OCI-LY7 (cell line): ENCODE measurements at regions not wholly inside any gene's neighbourhood (a gene's known extent, or its start where the extent isn't known, plus 50 kb on each side); places are given as distances from the start of the nearest gene placed in this dataset.

Source experiments
- BruUV-seq: library from RNA; stranded (reverse); fragments of 400-500 nt; replicated peaks from 2 replicates; lab custom pipeline; 2021; lab: Mats Ljungman, UMichigan
- CTCF ChIA-PET: fragments of 300-600 bp; sonication (Branson Sonifier 250); formaldehyde crosslinking; loops from one replicate; lab custom pipeline; 2022; ENCODE audit warnings: antibody characterized with exemption; ENCODE audit not compliant: unreplicated experiment; lab: Charles Lee
- POLR2A ChIA-PET: fragments of 300-600 bp; sonication (Branson Sonifier 250); formaldehyde crosslinking; loops from one replicate; lab custom pipeline; 2022; ENCODE audit warnings: antibody characterized with exemption; lab: Charles Lee
- DNase-seq: peaks from one replicate; pipeline ENCODE4 v3.0.0-alpha.2; 2015; ENCODE audit warnings: low spot score
- H2AFZ ChIP-seq: fragments of 200-600 bp; sonication (generic), shearing (Covaris generic); 2 replicates; pipeline ENCODE4 v1.6.1; 2014; ENCODE audit warnings: mild to moderate bottlenecking, antibody characterized with exemption, low read length, moderate library complexity
- H3K27ac ChIP-seq: fragments of 200-600 bp; sonication (generic); 2 replicates; pipeline ENCODE4 v1.5.1; 2014; ENCODE audit warnings: mixed run types, low read depth, mild to moderate bottlenecking, moderate library complexity, low read length, inconsistent platforms; ENCODE audit not compliant: poor library complexity, severe bottlenecking
- H3K36me3 ChIP-seq: fragments of 200-600 bp; sonication (generic); 2 replicates; pipeline ENCODE4 v1.6.1; 2014; ENCODE audit warnings: mild to moderate bottlenecking, antibody characterized with exemption, low read length, moderate library complexity, mixed read lengths; ENCODE audit not compliant: insufficient read depth
- H3K4me1 ChIP-seq: fragments of 200-600 bp; sonication (generic); 2 replicates; pipeline ENCODE4 v1.5.1; 2014; ENCODE audit warnings: mild to moderate bottlenecking, low read length; ENCODE audit not compliant: insufficient read depth, poor library complexity, severe bottlenecking
- H3K4me2 ChIP-seq: fragments of 200-600 bp; sonication (generic); 2 replicates; pipeline ENCODE4 v1.6.1; 2014; ENCODE audit warnings: mild to moderate bottlenecking, low read length
- H3K4me3 ChIP-seq: fragments of 200-600 bp; sonication (generic); 2 replicates; pipeline ENCODE4 v1.5.1; 2014; ENCODE audit warnings: mild to moderate bottlenecking, low read depth, low read length; ENCODE audit not compliant: poor library complexity, severe bottlenecking
- H3K79me2 ChIP-seq: fragments of 200-600 bp; sonication (generic); 2 replicates; pipeline ENCODE4 v1.6.1; 2016; ENCODE audit warnings: low read depth, mild to moderate bottlenecking, low read length, moderate library complexity, mixed read lengths; ENCODE audit not compliant: insufficient read depth
- H3K9me2 ChIP-seq: fragments of 200-600 bp; sonication (generic); 2 replicates; pipeline ENCODE4 v1.6.1; 2016; ENCODE audit warnings: mild to moderate bottlenecking, low read length, mixed read lengths; ENCODE audit not compliant: insufficient read depth
- H3K9me3 ChIP-seq: fragments of 200-600 bp; sonication (generic); 2 replicates; pipeline ENCODE4 v1.6.1; 2014; ENCODE audit warnings: mild to moderate bottlenecking, mixed run types, low read length, mixed read lengths
- H4K20me1 ChIP-seq: fragments of 200-600 bp; sonication (generic); 2 replicates; pipeline ENCODE4 v1.6.1; 2014; ENCODE audit warnings: mild to moderate bottlenecking, antibody characterized with exemption, low read length, moderate library complexity, mixed read lengths; ENCODE audit not compliant: insufficient read depth
- EZH2phosphoT487 ChIP-seq: fragments of 200-600 bp; sonication (generic); IDR thresholded peaks from 2 replicates; pipeline ENCODE4 v1.6.1; 2018; ENCODE audit warnings: low read depth, borderline replicate concordance, mild to moderate bottlenecking, mixed run types, antibody characterized with exemption, low read length, moderate library complexity, mixed read lengths
- intact Hi-C: fragments of 100-400 bp; cut with micrococcal nuclease; formaldehyde crosslinking; loops from one replicate; pipeline ENCODE4 v1.10.0; 2022; ENCODE audit not compliant: unreplicated experiment
- TF ChIP-seq, protein P1 (sequence below): fragments of 200-600 bp; sonication (generic); conservative IDR thresholded peaks from 2 replicates; pipeline ENCODE4 v1.5.1; 2014; ENCODE audit warnings: mild to moderate bottlenecking, antibody characterized with exemption, low read length, moderate library complexity, mixed read lengths

- no peak for TF ChIP-seq EZH2phosphoT487
- TF ChIP-seq, protein P1, sequence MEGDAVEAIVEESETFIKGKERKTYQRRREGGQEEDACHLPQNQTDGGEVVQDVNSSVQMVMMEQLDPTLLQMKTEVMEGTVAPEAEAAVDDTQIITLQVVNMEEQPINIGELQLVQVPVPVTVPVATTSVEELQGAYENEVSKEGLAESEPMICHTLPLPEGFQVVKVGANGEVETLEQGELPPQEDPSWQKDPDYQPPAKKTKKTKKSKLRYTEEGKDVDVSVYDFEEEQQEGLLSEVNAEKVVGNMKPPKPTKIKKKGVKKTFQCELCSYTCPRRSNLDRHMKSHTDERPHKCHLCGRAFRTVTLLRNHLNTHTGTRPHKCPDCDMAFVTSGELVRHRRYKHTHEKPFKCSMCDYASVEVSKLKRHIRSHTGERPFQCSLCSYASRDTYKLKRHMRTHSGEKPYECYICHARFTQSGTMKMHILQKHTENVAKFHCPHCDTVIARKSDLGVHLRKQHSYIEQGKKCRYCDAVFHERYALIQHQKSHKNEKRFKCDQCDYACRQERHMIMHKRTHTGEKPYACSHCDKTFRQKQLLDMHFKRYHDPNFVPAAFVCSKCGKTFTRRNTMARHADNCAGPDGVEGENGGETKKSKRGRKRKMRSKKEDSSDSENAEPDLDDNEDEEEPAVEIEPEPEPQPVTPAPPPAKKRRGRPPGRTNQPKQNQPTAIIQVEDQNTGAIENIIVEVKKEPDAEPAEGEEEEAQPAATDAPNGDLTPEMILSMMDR, result no peak
- H3K4me3 ChIP-seq, result no peak overlapping the region
- no peaks in the 10 kb centered on the region for H3K36me3 ChIP-seq
- H3K9me3 ChIP-seq, result no peaks in the 10 kb centered on the region
- no peaks in the 10 kb centered on the region for H3K79me2 ChIP-seq
- intact Hi-C loops, result no loop called here
- no TSS peak for BruUV-seq
- CTCF ChIA-PET, result no interaction called here
- no peaks in the 10 kb centered on the region for H3K9me2 ChIP-seq
- POLR2A ChIA-PET, result interaction anchor here (1.3 to 1.4 kb wide), 2 partner anchors 12 to 26 kb away, joined by 3 read pairs; no protein-coding TSS in a partner anchor
- no peaks in the 10 kb centered on the region for H3K4me1 ChIP-seq
- H3K4me2 ChIP-seq, result no peak overlapping the region
- H3K27ac ChIP-seq, result no peak overlapping the region
- no peak overlapping the region for H2AFZ ChIP-seq
- no peak for DNase-seq
- H4K20me1 ChIP-seq, result no peaks in the 10 kb centered on the region
Observed at GRCh38 chr1:58939666-58940370, 156.0 kb upstream of the JUN start.

- H3K79me2 ChIP-seq, result no peaks in the 10 kb centered on the region
- BruUV-seq, result no TSS peak
- peak overlapping the region; percentile 32; the same call in 1 of the 2 replicates for H2AFZ ChIP-seq
- no peaks in the 10 kb centered on the region for H3K9me3 ChIP-seq
- no peaks in the 10 kb centered on the region for H3K9me2 ChIP-seq
- intact Hi-C loops, result no loop called here
- H3K36me3 ChIP-seq, result no peaks in the 10 kb centered on the region
- POLR2A ChIA-PET, result interaction anchor here (0.6 to 1.3 kb wide), 4 partner anchors 10 to 128 kb away, joined by 3 read pairs; no protein-coding TSS in a partner anchor
- H3K4me2 ChIP-seq, result no peak overlapping the region
- CTCF ChIA-PET, result no interaction called here
- TF ChIP-seq, protein P1, result no peak
- no peak for TF ChIP-seq EZH2phosphoT487
- H3K4me3 ChIP-seq, result no peak overlapping the region
- peak; percentile 5 for DNase-seq
- no peak overlapping the region for H3K27ac ChIP-seq
- no peaks in the 10 kb centered on the region for H3K4me1 ChIP-seq
- no peaks in the 10 kb centered on the region for H4K20me1 ChIP-seq
Observed at GRCh38 chr1:58941471-58942289, 157.8 kb upstream of the JUN start.

- Histone ChIP-seq H3K36me3 (no peaks in the 10 kb centered on the region), H3K9me3 (no peaks in the 10 kb centered on the region), H3K4me1 (no peaks in the 10 kb centered on the region), H2AFZ (no peak overlapping the region), H3K27ac (no peak overlapping the region), H3K9me2 (no peaks in the 10 kb centered on the region), H4K20me1 (no peaks in the 10 kb centered on the region), H3K4me3 (no peak overlapping the region), H3K79me2 (no peaks in the 10 kb centered on the region), H3K4me2 (no peak overlapping the region)
- intact Hi-C loops, result no loop called here
- BruUV-seq, result no TSS peak
- CTCF ChIA-PET, result no interaction called here
- POLR2A ChIA-PET, result interaction anchor here (1.2 kb wide), 1 partner anchor 27 kb away, joined by 3 read pairs; no protein-coding TSS in a partner anchor
- no peak for TF ChIP-seq EZH2phosphoT487
- TF ChIP-seq, protein P1, result no peak
- no peak for DNase-seq
Observed at GRCh38 chr1:58942759-58943191, 158.9 kb upstream of the JUN start.
